NCI-H2227 (cell line): ENCODE measurements at regions not wholly inside any gene's neighbourhood (a gene's known extent, or its start where the extent isn't known, plus 50 kb on each side); places are given as distances from the start of the nearest gene placed in this dataset.

Experiments
- DNase-seq: peaks from one replicate; lab custom pipeline; 2025; ENCODE audit not compliant: unreplicated experiment; lab: John Stamatoyannopoulos, UW

DNA sequence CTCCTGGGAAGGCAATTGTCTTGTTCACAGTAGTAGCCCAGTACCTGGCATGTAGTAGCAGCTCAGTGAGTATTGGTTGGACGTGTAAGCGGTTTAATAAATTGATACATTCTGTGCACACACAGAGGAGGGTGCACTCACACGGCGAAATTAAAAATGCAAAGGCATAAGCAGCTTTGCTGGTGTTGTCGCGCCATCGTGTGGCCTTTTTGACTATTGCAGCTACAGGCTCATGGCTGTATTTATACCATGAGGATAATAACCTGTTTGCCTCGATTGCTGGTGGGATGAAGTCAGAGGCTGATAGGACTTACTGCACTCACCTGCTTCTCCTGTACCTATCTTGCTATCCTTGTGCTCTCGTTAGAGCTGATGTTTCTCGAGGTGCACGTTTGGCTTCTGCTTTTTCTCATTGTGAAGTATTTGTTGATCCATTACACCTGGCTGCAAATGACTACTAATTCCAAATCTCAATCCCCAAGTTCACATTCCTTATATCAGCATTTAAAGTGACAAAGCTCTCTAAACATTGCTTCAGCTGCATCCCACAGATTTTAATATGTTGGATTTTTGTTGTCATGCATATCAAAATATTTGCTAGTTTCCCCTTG, 61.5 kb downstream of the TBXT start:
- DNase-seq = peak; percentile 51

DNA sequence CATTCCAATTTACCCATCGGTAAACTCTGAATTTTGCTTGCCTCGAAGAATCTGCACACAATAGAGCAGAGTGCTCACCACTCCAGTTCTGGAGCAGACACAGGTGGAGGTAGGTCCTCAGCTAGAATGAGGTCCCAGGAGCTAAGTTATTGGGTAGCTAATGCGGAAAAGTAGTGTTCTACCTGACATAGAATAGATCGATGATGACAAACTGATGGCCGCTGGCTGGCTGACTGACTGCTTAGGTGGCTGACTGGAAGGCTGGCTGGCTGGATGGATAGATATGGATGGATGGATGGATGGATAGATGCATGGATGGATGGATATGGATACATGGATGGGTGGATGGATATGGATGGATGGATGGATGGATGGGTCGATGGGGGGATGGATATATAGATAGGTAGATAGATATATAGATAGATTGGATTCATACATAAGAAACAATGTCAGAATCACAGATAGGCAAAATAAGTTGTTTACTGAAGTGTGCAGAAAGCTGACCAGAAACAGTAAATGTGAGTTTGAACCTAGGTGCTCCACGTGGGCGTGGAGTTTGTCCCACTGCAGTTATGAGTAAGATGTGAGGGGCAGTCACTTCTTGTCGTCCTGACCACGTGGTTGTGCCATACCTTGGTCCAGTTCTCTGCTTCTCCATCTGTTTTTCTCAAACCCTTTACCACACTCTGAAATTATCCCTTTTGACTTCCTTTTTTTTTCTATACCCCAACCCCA, 62.1 kb downstream of the TBXT start:
- no peak for DNase-seq

GRCh38 chr6:166104872-166105271, 62.8 kb downstream of the TBXT start:
- DNase-seq = no peak

DNA sequence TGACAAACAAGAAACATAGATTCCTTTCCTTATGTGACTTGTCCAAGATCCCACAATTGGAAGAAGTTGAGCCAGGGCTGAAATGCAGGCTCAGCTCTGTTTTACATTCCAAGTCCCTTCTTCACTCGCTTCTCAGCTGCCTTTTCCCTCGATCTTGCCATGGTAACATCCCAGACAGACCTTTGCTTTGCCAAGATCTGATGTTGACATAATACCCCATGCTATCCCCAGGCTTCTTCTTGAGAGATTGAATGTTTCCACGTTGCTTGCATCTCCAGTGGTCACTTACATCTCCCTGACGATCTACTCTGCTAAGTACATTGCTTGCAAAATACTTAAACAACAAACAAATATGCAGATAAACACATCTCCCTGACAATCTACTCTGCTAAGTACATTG, 63.5 kb downstream of the TBXT start:
- DNase-seq = no peak

DNA sequence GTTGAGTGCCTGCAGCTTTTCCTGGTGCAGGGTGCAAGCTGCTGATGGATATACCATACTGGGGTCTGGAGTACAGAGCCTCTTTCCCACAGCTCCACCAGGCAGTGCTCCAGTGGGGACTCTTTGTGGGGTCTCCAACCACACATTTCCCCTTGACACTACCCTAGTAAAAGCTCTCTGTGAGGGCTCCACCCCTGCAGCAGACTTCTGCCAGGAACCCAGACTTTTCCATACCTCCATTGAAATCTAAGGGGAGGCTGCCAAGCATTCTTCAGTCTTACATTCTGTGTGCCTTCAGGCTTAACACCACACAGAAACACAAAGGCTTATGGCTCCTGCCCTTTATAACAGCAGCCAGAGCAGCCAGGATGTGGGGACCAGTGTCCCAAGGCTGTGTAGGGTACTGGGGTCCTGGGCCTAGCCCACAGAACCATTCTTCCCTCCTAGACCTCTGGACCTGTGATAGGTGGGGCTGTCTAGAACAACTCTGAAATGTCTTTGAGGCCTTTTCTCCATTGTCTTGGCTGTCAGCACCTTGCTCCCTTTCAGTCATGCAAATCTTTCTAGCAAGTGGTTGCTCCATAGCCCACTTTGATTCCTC, 65.7 kb downstream of the TBXT start:
- DNase-seq = no peak

GRCh38 chr6:166097914-166098522, 69.6 kb downstream of the TBXT start:
- DNase-seq = peak; percentile 26

- no peak for DNase-seq
These were observed 79.8 kb downstream of the TBXT start for GRCh38 chr6:166087852-166088251.

- DNase-seq = no peak
These were observed 80.4 kb downstream of the TBXT start for GRCh38 chr6:166087246-166087645.

DNA sequence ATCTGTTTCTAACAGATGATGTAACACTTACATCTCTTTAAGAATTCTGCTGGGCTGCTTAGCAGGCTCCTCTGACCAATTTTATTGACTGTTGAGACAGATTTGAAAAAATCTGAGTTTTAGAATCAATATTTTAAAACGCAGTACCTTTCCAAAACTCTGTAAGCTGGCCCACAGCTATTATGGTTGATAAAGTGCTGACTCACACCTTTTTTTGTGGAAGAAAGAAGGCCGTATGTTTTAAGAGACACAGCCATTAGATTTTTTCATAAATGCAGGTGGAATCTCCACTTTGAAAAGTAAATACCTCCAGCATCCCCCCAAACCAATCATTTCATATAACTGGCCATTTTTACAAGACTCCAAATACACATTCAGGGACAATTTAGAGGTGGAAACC, 82.2 kb downstream of the TBXT start:
- no peak for DNase-seq

- DNase-seq = no peak
These were observed 82.7 kb downstream of the TBXT start for GRCh38 chr6:166084951-166085350.

DNA sequence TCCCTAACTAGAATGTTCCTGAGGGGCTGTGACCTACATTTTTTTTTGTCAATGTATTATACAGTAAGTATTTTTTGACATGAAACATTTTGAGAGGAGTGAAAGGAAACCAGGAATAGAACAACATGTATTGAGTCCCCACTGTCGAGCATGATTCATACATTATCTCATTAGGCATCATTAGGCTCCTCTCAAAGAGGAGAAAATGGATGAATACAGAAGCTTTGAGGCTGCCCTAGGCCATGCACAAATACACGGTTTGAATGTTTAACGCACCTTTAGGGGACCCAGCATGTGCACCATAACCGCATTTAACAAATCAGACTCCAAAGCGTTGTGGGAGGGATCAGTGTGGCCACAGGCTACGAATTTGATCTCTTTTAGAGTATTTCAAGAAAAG, 87.8 kb downstream of the TBXT start:
- no peak for DNase-seq

DNA sequence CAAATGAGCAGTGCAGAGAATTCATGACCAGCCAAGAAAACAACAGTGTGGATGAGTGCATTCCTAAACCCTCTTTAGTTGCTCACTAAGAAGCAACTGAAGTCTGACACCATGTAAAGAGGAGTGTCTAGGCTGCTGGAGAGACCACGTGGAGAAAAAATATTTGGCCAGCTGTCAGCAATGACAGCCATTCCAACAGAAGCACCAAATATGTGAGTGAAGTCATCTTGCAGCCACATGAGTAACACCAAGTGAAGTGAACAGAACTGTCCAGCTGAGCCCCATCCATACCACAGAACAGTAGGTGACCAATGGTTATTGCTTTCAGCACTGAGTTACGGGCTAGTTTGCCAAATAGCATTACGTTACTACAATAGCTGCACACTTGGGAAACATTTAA, 89.4 kb downstream of the TBXT start:
- no peak for DNase-seq

DNA sequence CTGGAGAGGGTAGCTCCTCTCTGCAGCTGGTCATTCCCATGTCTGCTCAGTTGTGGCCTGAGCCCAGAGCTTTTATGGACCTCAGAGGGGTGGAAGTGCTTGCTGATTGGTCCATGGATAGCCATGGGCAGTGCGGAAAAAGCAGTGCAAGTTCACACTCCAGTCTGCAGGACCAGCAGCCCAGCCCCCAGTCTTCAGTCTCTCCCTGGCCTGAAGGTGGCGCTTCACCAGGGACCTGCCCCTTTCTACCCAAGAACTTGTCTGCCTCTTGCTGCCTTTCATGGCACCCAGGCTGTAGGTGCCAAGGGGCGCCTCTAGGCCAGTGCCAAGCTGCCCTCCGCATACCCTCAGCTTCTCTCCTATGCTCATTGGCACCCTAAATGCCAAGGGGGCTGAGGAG, 91.0 kb downstream of the TBXT start:
- no peak for DNase-seq

- DNase-seq = no peak
These were observed 91.7 kb downstream of the TBXT start for GRCh38 chr6:166075925-166076324.

DNA sequence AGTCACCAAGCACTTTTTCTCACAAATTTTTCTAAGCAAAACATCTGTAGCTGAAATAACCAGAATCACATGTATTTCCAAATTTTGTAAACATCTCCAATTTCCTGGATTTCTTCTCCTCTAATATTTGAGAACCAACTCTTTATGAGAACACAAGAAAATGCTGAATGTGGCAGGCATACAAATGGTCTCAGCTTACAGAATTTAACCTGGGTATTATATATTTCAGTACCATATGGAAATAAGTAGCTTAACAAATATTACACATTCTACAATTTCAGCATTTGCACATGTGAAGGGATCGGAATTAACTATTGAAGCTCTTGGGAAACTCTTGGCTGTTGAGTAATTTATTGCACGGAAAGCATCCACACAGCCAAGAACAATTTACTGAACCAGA, 92.5 kb downstream of the TBXT start:
- DNase-seq = no peak

DNA sequence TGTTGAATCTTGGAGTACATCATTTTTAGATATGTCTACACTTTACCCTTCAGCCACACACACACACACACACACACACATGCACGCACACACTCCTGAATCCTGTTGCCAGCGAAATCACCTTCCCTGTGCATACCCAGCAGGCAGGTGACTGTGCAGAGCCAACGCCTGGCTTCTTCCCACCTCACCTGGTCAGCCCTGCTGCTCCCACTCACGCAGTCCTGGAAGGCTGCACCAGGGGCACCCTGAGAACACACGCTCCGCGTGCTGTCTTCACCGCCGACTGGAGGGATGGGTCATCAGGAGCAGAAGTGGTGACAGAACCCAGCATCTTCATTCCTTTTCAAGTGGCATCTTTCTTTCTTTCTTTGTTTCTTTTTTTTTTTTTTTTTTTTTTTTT, 94.6 kb downstream of the TBXT start:
- no peak for DNase-seq

DNA sequence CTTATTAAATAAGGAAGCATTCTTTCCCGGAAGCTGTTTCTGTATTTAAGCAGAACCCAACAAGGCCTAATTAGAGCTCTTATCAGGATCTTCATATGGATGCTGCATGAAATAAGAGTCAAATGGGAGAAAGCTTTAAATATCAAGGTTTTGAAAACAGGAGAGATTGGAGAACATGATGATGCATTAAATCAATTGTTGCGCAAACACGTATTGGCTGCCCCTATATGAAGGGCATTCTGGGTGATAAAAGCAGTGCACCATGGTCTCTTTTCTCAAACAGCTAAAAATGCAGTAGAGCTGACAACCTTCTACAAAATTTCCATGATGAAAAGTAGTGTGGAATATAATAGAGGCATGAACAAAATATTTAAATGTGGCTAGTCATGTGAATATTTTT, 98.9 kb downstream of the TBXT start:
- no peak for DNase-seq

DNA sequence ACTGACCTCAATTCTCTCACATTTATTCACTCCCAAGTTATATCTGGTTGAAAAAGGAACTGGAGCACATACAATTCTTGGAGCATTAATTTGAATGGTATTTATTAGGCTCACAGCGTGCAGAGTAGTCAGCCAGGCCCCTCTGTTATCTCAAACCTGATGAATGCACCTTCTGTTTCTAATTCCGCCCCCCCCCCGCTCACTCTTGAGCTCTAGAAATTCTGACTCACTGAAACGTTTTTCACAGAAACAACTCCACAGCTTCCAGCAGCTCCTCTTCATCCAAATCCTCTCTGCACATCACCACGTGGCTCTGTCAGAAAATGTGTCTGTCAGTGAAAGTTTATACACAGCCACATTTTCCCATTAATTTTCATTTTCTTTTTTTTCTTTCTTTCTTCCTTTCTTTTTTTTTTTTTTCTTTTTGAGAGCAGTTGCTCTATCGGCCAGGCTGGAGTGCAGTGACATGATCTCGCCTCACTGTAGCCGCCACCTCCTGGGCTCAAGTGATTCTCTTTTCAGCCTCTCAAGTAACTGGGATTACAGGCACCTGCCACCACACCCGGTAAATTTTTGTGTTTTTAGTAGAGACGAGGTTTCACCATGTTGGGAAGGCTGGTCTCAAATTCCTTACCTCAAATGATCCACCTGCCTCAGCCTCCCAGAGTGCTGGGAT, 109.4 kb downstream of the TBXT start:
- no peak for DNase-seq

DNA sequence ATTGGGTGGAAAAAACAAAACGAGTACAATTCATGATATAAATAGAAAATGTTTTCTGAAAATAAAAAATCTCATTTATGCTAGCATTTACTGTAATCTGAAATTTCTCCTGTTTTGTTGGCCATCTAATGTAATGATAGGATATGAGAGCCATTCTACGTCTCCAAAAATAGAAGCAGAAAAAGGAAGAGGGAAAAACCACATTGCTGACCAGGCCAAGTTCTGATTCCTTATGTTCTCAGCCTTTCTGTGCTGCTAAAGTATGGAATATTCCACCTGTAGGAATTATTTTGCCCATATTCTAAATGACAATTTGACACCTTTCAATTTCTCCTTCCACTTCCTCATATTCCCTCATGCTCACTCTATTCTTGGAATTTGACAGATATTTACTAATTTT, 110.2 kb downstream of the TBXT start:
- DNase-seq = no peak

GRCh38 chr6:166056637-166057036, 111.0 kb downstream of the TBXT start:
- DNase-seq = no peak

- DNase-seq = no peak
These were observed 111.8 kb downstream of the TBXT start for GRCh38 chr6:166055801-166056200.

DNA sequence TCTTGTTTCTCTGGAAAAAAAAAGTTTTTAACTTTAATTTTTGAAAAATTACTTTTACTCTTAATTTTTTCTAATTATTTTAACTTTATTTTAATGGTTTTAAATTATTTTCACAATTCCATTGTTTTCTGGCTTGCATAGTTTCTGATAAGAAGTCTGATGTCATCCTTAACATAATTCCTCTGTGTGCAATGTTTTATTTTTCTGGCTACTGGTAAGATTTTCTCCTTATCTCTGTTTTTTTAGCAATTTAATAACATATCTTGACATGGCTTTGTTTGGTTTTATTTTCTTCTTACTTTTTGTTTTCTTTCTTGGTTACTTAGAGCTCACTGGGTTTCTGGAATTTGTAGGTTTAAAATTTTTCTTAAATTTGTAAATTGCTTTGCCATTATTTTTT, 114.8 kb downstream of the TBXT start:
- no peak for DNase-seq
